ENCODE measurements at regions not wholly inside any gene's neighbourhood (a gene's known extent, or its start where the extent isn't known, plus 50 kb on each side); places are given as distances from the start of the nearest gene placed in this dataset.

- Histone ChIP-seq H3K9me3 (ENCODE audit: insufficient read depth, low read depth, low read length) (no peaks in the 10 kb centered on the region), H2AFZ (ENCODE audit: low read depth, low read length) (no peak overlapping the region), H3K4me2 (ENCODE audit: low read length) (no peak overlapping the region), H3K27me3 (ENCODE audit: insufficient read depth, low read length) (no peaks in the 10 kb centered on the region), H3K36me3 (ENCODE audit: insufficient read depth, low read length) (no peaks in the 10 kb centered on the region), H3K79me2 (ENCODE audit: insufficient read depth, low read length) (no peaks in the 10 kb centered on the region), H3K27ac (ENCODE audit: low read depth, low read length) (no peak overlapping the region), H4K20me1 (ENCODE audit: insufficient read depth, low read length) (no peaks in the 10 kb centered on the region), H3K4me3 (ENCODE audit: insufficient read depth, low read depth, low read length) (no peak overlapping the region), H3K4me1 (ENCODE audit: insufficient read depth, low read length) (no peaks in the 10 kb centered on the region), H3K9ac (ENCODE audit: low read length) (no peak overlapping the region)
- H3K27ac Mint-ChIP-seq (ENCODE audit: unreplicated experiment): no peak overlapping the region
- DNase-seq (ENCODE audit: low read depth) (no peak), FAIRE-seq (no peak)
- H3K27me3 Mint-ChIP-seq (ENCODE audit: low read depth, unreplicated experiment): no peaks in the 10 kb centered on the region
- peaks cover 2% of the 10 kb centered on the region for H3K9me3 Mint-ChIP-seq (ENCODE audit: unreplicated experiment)
- no peaks in the 10 kb centered on the region for H3K4me1 Mint-ChIP-seq (ENCODE audit: low read depth, unreplicated experiment)
- H3K4me3 Mint-ChIP-seq (ENCODE audit: unreplicated experiment): no peak overlapping the region
- H3K36me3 Mint-ChIP-seq (ENCODE audit: low read depth, unreplicated experiment): no peaks in the 10 kb centered on the region
- TF ChIP-seq, protein P1, sequence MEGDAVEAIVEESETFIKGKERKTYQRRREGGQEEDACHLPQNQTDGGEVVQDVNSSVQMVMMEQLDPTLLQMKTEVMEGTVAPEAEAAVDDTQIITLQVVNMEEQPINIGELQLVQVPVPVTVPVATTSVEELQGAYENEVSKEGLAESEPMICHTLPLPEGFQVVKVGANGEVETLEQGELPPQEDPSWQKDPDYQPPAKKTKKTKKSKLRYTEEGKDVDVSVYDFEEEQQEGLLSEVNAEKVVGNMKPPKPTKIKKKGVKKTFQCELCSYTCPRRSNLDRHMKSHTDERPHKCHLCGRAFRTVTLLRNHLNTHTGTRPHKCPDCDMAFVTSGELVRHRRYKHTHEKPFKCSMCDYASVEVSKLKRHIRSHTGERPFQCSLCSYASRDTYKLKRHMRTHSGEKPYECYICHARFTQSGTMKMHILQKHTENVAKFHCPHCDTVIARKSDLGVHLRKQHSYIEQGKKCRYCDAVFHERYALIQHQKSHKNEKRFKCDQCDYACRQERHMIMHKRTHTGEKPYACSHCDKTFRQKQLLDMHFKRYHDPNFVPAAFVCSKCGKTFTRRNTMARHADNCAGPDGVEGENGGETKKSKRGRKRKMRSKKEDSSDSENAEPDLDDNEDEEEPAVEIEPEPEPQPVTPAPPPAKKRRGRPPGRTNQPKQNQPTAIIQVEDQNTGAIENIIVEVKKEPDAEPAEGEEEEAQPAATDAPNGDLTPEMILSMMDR (IDR thresholded peaks at IDR 0.05; ENCODE audit: insufficient read depth, low read depth, low read length): no peak
- no peak for TF ChIP-seq EZH2 (IDR thresholded peaks at IDR 0.05; ENCODE audit: insufficient read depth, low read length)
Measured at GRCh38 chr7:94217766-94218165, 176.9 kb upstream of the COL1A2 start.

DNA sequence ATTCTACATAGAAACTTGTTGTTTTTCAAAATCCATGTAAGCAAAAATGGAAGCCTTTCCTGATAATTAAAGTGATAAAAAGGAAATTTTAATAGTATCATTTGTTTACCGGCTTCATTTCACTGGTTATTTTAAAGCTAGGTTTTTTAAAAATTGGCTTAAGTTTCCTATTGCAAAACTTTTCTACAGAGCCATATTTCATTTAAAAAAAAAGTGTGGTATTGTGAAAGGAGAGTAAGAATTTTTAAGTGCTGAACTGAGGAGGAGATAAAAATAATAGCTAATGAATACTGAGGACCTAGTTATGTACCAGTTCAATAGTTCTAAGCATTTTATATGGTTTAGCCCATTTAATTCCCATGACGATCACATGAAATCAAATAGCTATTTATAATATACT, 172.2 kb upstream of the COL1A2 start:
- H2AFZ ChIP-seq (ENCODE audit: low read depth, low read length): no peak overlapping the region
- H3K4me1 ChIP-seq (ENCODE audit: insufficient read depth, low read length): peaks cover 7% of the 10 kb centered on the region
- H3K27ac ChIP-seq (ENCODE audit: low read depth, low read length): no peak overlapping the region
- Mint-ChIP-seq H3K27me3 (ENCODE audit: low read depth, unreplicated experiment) (no peaks in the 10 kb centered on the region), H3K9me3 (ENCODE audit: unreplicated experiment) (peaks cover 2% of the 10 kb centered on the region), H3K4me1 (ENCODE audit: low read depth, unreplicated experiment) (peaks cover 9% of the 10 kb centered on the region), H3K36me3 (ENCODE audit: low read depth, unreplicated experiment) (no peaks in the 10 kb centered on the region), H3K4me3 (ENCODE audit: unreplicated experiment) (no peak overlapping the region), H3K27ac (ENCODE audit: unreplicated experiment) (no peak overlapping the region)
- H3K9ac ChIP-seq (ENCODE audit: low read length): no peak overlapping the region
- no peak for DNase-seq (ENCODE audit: low read depth)
- H3K9me3 ChIP-seq (ENCODE audit: insufficient read depth, low read depth, low read length): no peaks in the 10 kb centered on the region
- H3K4me3 ChIP-seq (ENCODE audit: insufficient read depth, low read depth, low read length): no peak overlapping the region
- no peak for FAIRE-seq
- TF ChIP-seq, protein P1 (IDR thresholded peaks at IDR 0.05; ENCODE audit: insufficient read depth, low read depth, low read length): no peak
- TF ChIP-seq EZH2 (IDR thresholded peaks at IDR 0.05; ENCODE audit: insufficient read depth, low read length): no peak
- H3K36me3 ChIP-seq (ENCODE audit: insufficient read depth, low read length): no peaks in the 10 kb centered on the region
- no peaks in the 10 kb centered on the region for H3K27me3 ChIP-seq (ENCODE audit: insufficient read depth, low read length)
- no peak overlapping the region for H3K4me2 ChIP-seq (ENCODE audit: low read length)
- no peaks in the 10 kb centered on the region for H3K79me2 ChIP-seq (ENCODE audit: insufficient read depth, low read length)
- H4K20me1 ChIP-seq (ENCODE audit: insufficient read depth, low read length): no peaks in the 10 kb centered on the region

GRCh38 chr7:94223375-94224084, 171.2 kb upstream of the COL1A2 start:
- Histone ChIP-seq H3K4me1 (ENCODE audit: insufficient read depth, low read length) (peaks cover 7% of the 10 kb centered on the region), H3K9me3 (ENCODE audit: insufficient read depth, low read depth, low read length) (no peaks in the 10 kb centered on the region), H3K79me2 (ENCODE audit: insufficient read depth, low read length) (no peaks in the 10 kb centered on the region), H3K9ac (ENCODE audit: low read length) (peak overlapping the region; percentile 28), H3K4me2 (ENCODE audit: low read length) (peak overlapping the region; percentile 74), H3K4me3 (ENCODE audit: insufficient read depth, low read depth, low read length) (peak overlapping the region; percentile 27), H2AFZ (ENCODE audit: low read depth, low read length) (peak overlapping the region; percentile 68), H3K27me3 (ENCODE audit: insufficient read depth, low read length) (no peaks in the 10 kb centered on the region), H4K20me1 (ENCODE audit: insufficient read depth, low read length) (no peaks in the 10 kb centered on the region), H3K36me3 (ENCODE audit: insufficient read depth, low read length) (no peaks in the 10 kb centered on the region), H3K27ac (ENCODE audit: low read depth, low read length) (no peak overlapping the region)
- Mint-ChIP-seq H3K4me1 (ENCODE audit: low read depth, unreplicated experiment) (peaks cover 9% of the 10 kb centered on the region), H3K4me3 (ENCODE audit: unreplicated experiment) (peak overlapping the region; percentile 50), H3K9me3 (ENCODE audit: unreplicated experiment) (peaks cover 2% of the 10 kb centered on the region), H3K27me3 (ENCODE audit: low read depth, unreplicated experiment) (no peaks in the 10 kb centered on the region), H3K36me3 (ENCODE audit: low read depth, unreplicated experiment) (no peaks in the 10 kb centered on the region), H3K27ac (ENCODE audit: unreplicated experiment) (peak overlapping the region; percentile 44)
- TF ChIP-seq EZH2 (IDR thresholded peaks at IDR 0.05; ENCODE audit: insufficient read depth, low read length): no peak
- TF ChIP-seq, protein P1 (IDR thresholded peaks at IDR 0.05; ENCODE audit: insufficient read depth, low read depth, low read length): peak; percentile 73
- DNase-seq (ENCODE audit: low read depth) (peak; percentile 64), FAIRE-seq (no peak)

Data from astrocyte (in vitro differentiated cells and primary cell).